A673 (cell line): ENCODE measurements at regions not wholly inside any gene's neighbourhood (a gene's known extent, or its start where the extent isn't known, plus 50 kb on each side); places are given as distances from the start of the nearest gene placed in this dataset.

ENCODE experiments used
- EZH2 ChIP-seq: fragments of 200-600 bp; sonication (generic); IDR thresholded peaks from 2 replicates; pipeline ENCODE4 v1.6.1; 2017; ENCODE audit warnings: borderline replicate concordance, low read depth, mild to moderate bottlenecking, mixed read lengths, antibody characterized with exemption, low read length; ENCODE audit not compliant: poor library complexity, severe bottlenecking
- TF ChIP-seq, protein P1 (sequence below): fragments of 300-800, 200-600 bp; sonication (generic); conservative IDR thresholded peaks from 2 replicates; pipeline ENCODE4 v1.5.1; 2017; ENCODE audit warnings: low read depth, mild to moderate bottlenecking, antibody characterized with exemption, low read length, moderate library complexity, mixed read lengths

DNA sequence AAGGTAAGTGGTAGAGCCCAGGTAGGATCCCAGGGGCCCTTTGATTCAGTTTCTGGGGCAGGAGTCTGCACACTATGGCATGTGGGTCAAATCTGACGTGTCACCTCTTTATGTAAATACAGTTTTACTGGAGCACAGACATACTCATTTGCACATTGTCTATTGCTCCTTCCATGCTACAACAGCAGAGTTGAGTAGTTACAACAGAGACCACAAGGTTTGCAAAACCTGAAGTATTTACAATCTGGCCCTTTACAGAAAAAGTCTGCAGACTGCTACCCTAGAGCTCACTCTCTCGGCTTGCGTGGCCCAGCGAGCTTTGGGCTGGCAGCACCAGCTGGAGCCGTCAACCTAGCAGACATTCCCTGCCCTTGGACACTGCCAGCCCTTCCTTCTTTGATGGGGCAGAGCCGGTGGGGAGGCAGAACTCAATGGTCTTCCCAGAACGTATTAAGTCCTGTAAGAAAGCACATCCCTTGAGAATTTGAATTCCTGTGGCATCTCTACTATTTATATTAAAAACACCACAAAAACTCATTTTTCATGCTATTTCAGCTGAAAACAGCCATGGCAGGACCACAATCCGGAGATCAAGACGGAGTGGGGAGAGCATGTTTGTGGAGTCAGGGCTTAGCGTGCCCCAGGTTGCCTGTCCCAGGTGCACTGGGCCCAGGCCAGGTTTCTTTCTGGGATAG is 133.1 kb upstream of the NUDT7 start:
- TF ChIP-seq, protein P1, sequence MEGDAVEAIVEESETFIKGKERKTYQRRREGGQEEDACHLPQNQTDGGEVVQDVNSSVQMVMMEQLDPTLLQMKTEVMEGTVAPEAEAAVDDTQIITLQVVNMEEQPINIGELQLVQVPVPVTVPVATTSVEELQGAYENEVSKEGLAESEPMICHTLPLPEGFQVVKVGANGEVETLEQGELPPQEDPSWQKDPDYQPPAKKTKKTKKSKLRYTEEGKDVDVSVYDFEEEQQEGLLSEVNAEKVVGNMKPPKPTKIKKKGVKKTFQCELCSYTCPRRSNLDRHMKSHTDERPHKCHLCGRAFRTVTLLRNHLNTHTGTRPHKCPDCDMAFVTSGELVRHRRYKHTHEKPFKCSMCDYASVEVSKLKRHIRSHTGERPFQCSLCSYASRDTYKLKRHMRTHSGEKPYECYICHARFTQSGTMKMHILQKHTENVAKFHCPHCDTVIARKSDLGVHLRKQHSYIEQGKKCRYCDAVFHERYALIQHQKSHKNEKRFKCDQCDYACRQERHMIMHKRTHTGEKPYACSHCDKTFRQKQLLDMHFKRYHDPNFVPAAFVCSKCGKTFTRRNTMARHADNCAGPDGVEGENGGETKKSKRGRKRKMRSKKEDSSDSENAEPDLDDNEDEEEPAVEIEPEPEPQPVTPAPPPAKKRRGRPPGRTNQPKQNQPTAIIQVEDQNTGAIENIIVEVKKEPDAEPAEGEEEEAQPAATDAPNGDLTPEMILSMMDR: no peak
- TF ChIP-seq EZH2: no peak
